IMR-90 (cell line): ENCODE measurements at regions not wholly inside any gene's neighbourhood (a gene's known extent, or its start where the extent isn't known, plus 50 kb on each side); places are given as distances from the start of the nearest gene placed in this dataset.

Experiments
- ATAC-seq: fragments of 200-7000 bp; cut with Tn5 transposase; 2 replicates; pipeline ENCODE4 v1.9.1; 2020; ENCODE audit warnings: low read depth, mild to moderate bottlenecking, moderate library complexity
- BruUV-seq: library from RNA; stranded (reverse); fragments of 400-500 nt; replicated peaks from 2 replicates; lab custom pipeline; 2021; lab: Mats Ljungman, UMichigan
- CTCF ChIA-PET: fragments of 300-600 bp; formaldehyde crosslinking; extraction: SDS; loops from one replicate; lab custom pipeline; 2021; ENCODE audit warnings: antibody characterized with exemption; lab: Yijun Ruan, JAX
- POLR2A ChIA-PET: fragments of 300-600 bp; sonication (Branson Sonifier 250); formaldehyde crosslinking; loops from one replicate; lab custom pipeline; 2022; ENCODE audit warnings: antibody characterized with exemption; ENCODE audit not compliant: unreplicated experiment; lab: Charles Lee
- DNase-seq: peaks from one replicate; pipeline ENCODE4 v3.0.0; 2013
- H2AFZ ChIP-seq: replicated peaks from 2 replicates; pipeline ENCODE3; 2013; ENCODE audit warnings: low read length, mild to moderate bottlenecking; ENCODE audit not compliant: poor library complexity
- H2AK5ac ChIP-seq: 2 replicates; pipeline ENCODE4 v1.6.1; 2013; ENCODE audit warnings: low read depth, low read length, inconsistent platforms
- H2AK9ac ChIP-seq: replicated peaks from 2 replicates; pipeline ENCODE3; 2013; ENCODE audit warnings: mild to moderate bottlenecking, low read depth, low read length, moderate library complexity; ENCODE audit not compliant: poor library complexity
- H2BK120ac ChIP-seq: 2 replicates; pipeline ENCODE4 v1.6.1; 2013; ENCODE audit warnings: low read depth, low read length, inconsistent platforms
- H2BK15ac ChIP-seq: 3 replicates; pipeline ENCODE4 v1.6.1; 2013; ENCODE audit warnings: low read depth, low read length, inconsistent platforms
- H2BK20ac ChIP-seq: 2 replicates; pipeline ENCODE4 v1.6.1; 2013; ENCODE audit warnings: low read depth, mild to moderate bottlenecking, inconsistent platforms, low read length, moderate library complexity
- H2BK5ac ChIP-seq: 2 replicates; pipeline ENCODE4 v1.6.1; 2013; ENCODE audit warnings: mild to moderate bottlenecking, low read depth, low read length, inconsistent platforms; ENCODE audit not compliant: poor library complexity, severe bottlenecking
- H3K14ac ChIP-seq: replicated peaks from 2 replicates; pipeline ENCODE4 v1.6.1; 2013; ENCODE audit warnings: low read depth, low read length, inconsistent platforms
- H3K18ac ChIP-seq: 2 replicates; pipeline ENCODE4 v1.6.1; 2013; ENCODE audit warnings: low read depth, low read length, control low read depth
- H3K23ac ChIP-seq: 2 replicates; pipeline ENCODE4 v1.6.1; 2013; ENCODE audit warnings: low read depth, low read length, inconsistent platforms
- H3K27ac ChIP-seq: 2 replicates; pipeline ENCODE4 v1.5.1; 2013; ENCODE audit warnings: mild to moderate bottlenecking, control low read depth, low read length; ENCODE audit not compliant: insufficient read depth
- H3K27me3 ChIP-seq: 2 replicates; pipeline ENCODE4 v1.6.1; 2013; ENCODE audit warnings: low read length; ENCODE audit not compliant: control insufficient read depth, insufficient read depth
- H3K36me3 ChIP-seq: 2 replicates; pipeline ENCODE4 v1.6.1; 2013; ENCODE audit warnings: low read length, mixed read lengths; ENCODE audit not compliant: control insufficient read depth, insufficient read depth
- H3K4ac ChIP-seq: 2 replicates; pipeline ENCODE4 v1.6.1; 2013; ENCODE audit warnings: low read depth, low read length, inconsistent platforms
- H3K4me1 ChIP-seq: 2 replicates; pipeline ENCODE4 v1.6.1; 2013; ENCODE audit warnings: low read length, mixed read lengths; ENCODE audit not compliant: control insufficient read depth, insufficient read depth
- H3K4me2 ChIP-seq: 2 replicates; pipeline ENCODE4 v1.6.1; 2013; ENCODE audit warnings: low read depth, mild to moderate bottlenecking, control low read depth, low read length, moderate library complexity
- H3K4me3 ChIP-seq: 2 replicates; pipeline ENCODE4 v1.5.1; 2013; ENCODE audit warnings: low read depth, mild to moderate bottlenecking, control low read depth, low read length, moderate library complexity; ENCODE audit not compliant: insufficient read depth
- H3K56ac ChIP-seq: 2 replicates; pipeline ENCODE4 v1.6.1; 2013; ENCODE audit warnings: low read length, inconsistent platforms; ENCODE audit not compliant: insufficient read depth; ENCODE audit errors: extremely low read depth
- H3K79me1 ChIP-seq, 2 experiments: 2 replicates each; pipeline ENCODE4 v1.6.1; 2013; ENCODE audit warnings: low read length in 2 of 2, inconsistent platforms in 1 of 2, low read depth in 1 of 2
- H3K9ac ChIP-seq: 2 replicates; pipeline ENCODE4 v1.6.1; 2013; ENCODE audit warnings: low read depth, low read length, control low read depth
- H3K9me1 ChIP-seq: 2 replicates; pipeline ENCODE4 v1.6.1; 2013; ENCODE audit warnings: low read length, inconsistent platforms; ENCODE audit not compliant: insufficient read depth
- H3K9me3 ChIP-seq: 2 replicates; pipeline ENCODE4 v1.6.1; 2013; ENCODE audit warnings: low read length; ENCODE audit not compliant: control insufficient read depth, insufficient read depth
- H4K20me1 ChIP-seq: 2 replicates; pipeline ENCODE4 v1.6.1; 2013; ENCODE audit warnings: low read length, inconsistent platforms; ENCODE audit not compliant: insufficient read depth
- H4K5ac ChIP-seq: 2 replicates; pipeline ENCODE4 v1.6.1; 2013; ENCODE audit warnings: mild to moderate bottlenecking, low read depth, low read length, control low read depth
- H4K8ac ChIP-seq, 2 experiments: 2 replicates each; pipeline ENCODE4 v1.6.1; 2013; ENCODE audit warnings: low read depth in 2 of 2, low read length in 2 of 2, control low read depth in 1 of 2, inconsistent platforms in 1 of 2
- H4K91ac ChIP-seq: 2 replicates; pipeline ENCODE4 v1.6.1; 2013; ENCODE audit warnings: low read depth, low read length, inconsistent platforms; ENCODE audit not compliant: insufficient read depth
- BHLHE40 ChIP-seq: fragments of 150-350 bp; IDR thresholded peaks from 2 replicates; pipeline ENCODE4 v1.6.1; 2016; ENCODE audit warnings: mild to moderate bottlenecking, low read depth, low read length
- CEBPB ChIP-seq: IDR thresholded peaks from 2 replicates; pipeline ENCODE4 v1.6.1; 2012; ENCODE audit warnings: low read depth, low read length, improper control_type of control experiment
- CHD1 ChIP-seq: IDR thresholded peaks from 2 replicates; pipeline ENCODE4 v1.6.1; 2012; ENCODE audit warnings: low read depth, low read length, improper control_type of control experiment
- CTCF ChIP-seq: conservative IDR thresholded peaks from 2 replicates; pipeline ENCODE4 v1.5.1; 2012; ENCODE audit warnings: mild to moderate bottlenecking, low read depth, low read length, improper control_type of control experiment
- ELK1 ChIP-seq: fragments of 150-350 bp; IDR thresholded peaks from 2 replicates; pipeline ENCODE4 v1.6.1; 2016; ENCODE audit warnings: low read depth, mild to moderate bottlenecking, low read length, moderate library complexity, borderline replicate concordance
- FOS ChIP-seq: fragments of 150-350 bp; IDR thresholded peaks from 2 replicates; pipeline ENCODE4 v1.6.1; 2016; ENCODE audit warnings: low read depth, low read length
- MAFK ChIP-seq: IDR thresholded peaks from 2 replicates; pipeline ENCODE4 v1.6.1; 2012; ENCODE audit warnings: low read depth, low read length, improper control_type of control experiment
- MAZ ChIP-seq: IDR thresholded peaks from 2 replicates; pipeline ENCODE4 v1.6.1; 2012; ENCODE audit warnings: low read depth, mild to moderate bottlenecking, low read length, improper control_type of control experiment, moderate library complexity, borderline replicate concordance
- MXI1 ChIP-seq: IDR thresholded peaks from 2 replicates; pipeline ENCODE4 v1.6.1; 2012; ENCODE audit warnings: low read depth, mild to moderate bottlenecking, low read length, moderate library complexity, borderline replicate concordance
- NFE2L2 ChIP-seq: fragments of 150-350 bp; IDR thresholded peaks from 2 replicates; pipeline ENCODE4 v1.6.1; 2016; ENCODE audit warnings: low read depth, mild to moderate bottlenecking, low read length
- POLR2A ChIP-seq: IDR thresholded peaks from 2 replicates; pipeline ENCODE4 v1.6.1; 2012; ENCODE audit warnings: mild to moderate bottlenecking, low read depth, low read length
- RAD21 ChIP-seq: IDR thresholded peaks from 2 replicates; pipeline ENCODE4 v1.6.1; 2012; ENCODE audit warnings: low read length, improper control_type of control experiment
- RCOR1 ChIP-seq: IDR thresholded peaks from 2 replicates; pipeline ENCODE4 v1.6.1; 2012; ENCODE audit warnings: mild to moderate bottlenecking, low read length, improper control_type of control experiment; ENCODE audit not compliant: insufficient replicate concordance
- RFX5 ChIP-seq: IDR thresholded peaks from 2 replicates; pipeline ENCODE4 v1.8.0; 2012; ENCODE audit warnings: low read depth, mild to moderate bottlenecking, low read length, moderate library complexity
- SMC3 ChIP-seq: fragments of 150-350 bp; IDR thresholded peaks from 2 replicates; pipeline ENCODE4 v1.6.1; 2016; ENCODE audit warnings: low read depth, mild to moderate bottlenecking, antibody characterized with exemption, low read length, moderate library complexity
- USF2 ChIP-seq: fragments of 150-350 bp; IDR thresholded peaks from 2 replicates; pipeline ENCODE4 v1.6.1; 2017; ENCODE audit warnings: mild to moderate bottlenecking, antibody characterized with exemption, low read length, low read depth
- WGBS, 2 experiments: methylation state at CpG; one replicate each; pipeline versions ENCODE4 v1.1.5 to v1.1.7; 2013; ENCODE audit warnings: missing lambda C conversion rate in 2 of 2; ENCODE audit not compliant: insufficient read length in 1 of 2; ENCODE audit errors: extremely low coverage in 2 of 2; 5-methylcytosine and 5-hydroxymethylcytosine counted together
- dilution Hi-C: fragments of 300-500 bp; cut with HindIII; formaldehyde crosslinking; loops from one replicate; pipeline ENCODE4 v1.14.3; 2018; ENCODE audit warnings: low sequenced_read_pairs; ENCODE audit not compliant: unreplicated experiment
- in situ Hi-C: fragments of 300-500 bp; cut with MboI; formaldehyde crosslinking; loops from 3 replicates; pipeline ENCODE4 v1.14.3; 2019; ENCODE audit warnings: low sequenced_read_pairs, inconsistent platforms, mixed read lengths
- intact Hi-C: fragments of 100-400 bp; cut with micrococcal nuclease; formaldehyde crosslinking; loops from 2 replicates; pipeline ENCODE4 v1.10.0; 2022

- TF ChIP-seq RFX5 (no peak), CTCF (no peak), USF2 (no peak), BHLHE40 (no peak), RCOR1 (no peak), FOS (no peak), POLR2A (no peak), MXI1 (no peak), NFE2L2 (no peak), CEBPB (no peak), MAFK (no peak), RAD21 (no peak), ELK1 (no peak), SMC3 (no peak), MAZ (no peak), CHD1 (no peak)
- no peak overlapping the region for H3K4ac ChIP-seq
- ChIA-PET CTCF (no interaction called here), POLR2A (no interaction called here)
- no TSS peak for BruUV-seq
- no peaks in the 10 kb centered on the region for H3K36me3 ChIP-seq
- DNase-seq (no peak), ATAC-seq (no peak)
- H3K79me1 ChIP-seq = no peaks in the 10 kb centered on the region
- in situ Hi-C loops = no loop called here
- no peak overlapping the region for H2AK9ac ChIP-seq
- no peak overlapping the region for H2BK15ac ChIP-seq
- H3K4me3 ChIP-seq = no peak overlapping the region
- H4K8ac ChIP-seq = no peak overlapping the region
- no peaks in the 10 kb centered on the region for H3K27me3 ChIP-seq
- no peak overlapping the region for H3K23ac ChIP-seq
- no peak overlapping the region for H3K4me2 ChIP-seq
- H4K91ac ChIP-seq = no peak overlapping the region
- H3K4me1 ChIP-seq = no peaks in the 10 kb centered on the region
- peaks cover 5% of the 10 kb centered on the region for H3K9me3 ChIP-seq
- no peak overlapping the region for H4K5ac ChIP-seq
- no peak overlapping the region for H3K14ac ChIP-seq
- intact Hi-C loops = no loop called here
- WGBS, 2 experiments = 60% methylated on average over 1 of the region's 2 CpGs; no CpG with 5 or more reads in 1 of the 2 experiments
- H3K18ac ChIP-seq = no peak overlapping the region
- no peak overlapping the region for H3K9ac ChIP-seq
- H3K9me1 ChIP-seq = no peaks in the 10 kb centered on the region
- H4K20me1 ChIP-seq = no peaks in the 10 kb centered on the region
- H2AK5ac ChIP-seq = no peak overlapping the region
- H3K56ac ChIP-seq = no peak overlapping the region
- no peak overlapping the region for H2BK20ac ChIP-seq
- H2BK5ac ChIP-seq = no peak overlapping the region
- no peak overlapping the region for H2BK120ac ChIP-seq
- no peak overlapping the region for H2AFZ ChIP-seq
- dilution Hi-C loops = no loop called here
- no peak overlapping the region for H3K27ac ChIP-seq
Observed at GRCh38 chr13:55500694-55501093, 1640.0 kb upstream of the PRR20A start.
